Ascending aorta (tissue), 2 donors: ENCODE measurements at regions not wholly inside any gene's neighbourhood (a gene's known extent, or its start where the extent isn't known, plus 50 kb on each side); places are given as distances from the start of the nearest gene placed in this dataset.

Experiments used
- DNase-seq, 2 donors: peaks; one replicate each; pipeline ENCODE4 v3.0.0-alpha.2; 2019; ENCODE audit warnings: low spot score in 2 of 2
- H3K27ac ChIP-seq, 2 donors: fragments of 200-600 bp; sonication (generic); one replicate each; pipeline ENCODE4 v1.5.1; 2016 to 2017; ENCODE audit warnings: mild to moderate bottlenecking in 1 of 2
- H3K27me3 ChIP-seq: fragments of 200-600 bp; sonication (generic); one replicate; pipeline ENCODE4 v1.5.1; 2017
- H3K36me3 ChIP-seq, 2 donors: fragments of 200-600 bp; sonication (generic); one replicate each; pipeline ENCODE4 v1.5.1; 2016
- H3K4me1 ChIP-seq, 2 donors: fragments of 200-600 bp; sonication (generic); one replicate each; pipeline ENCODE4 v1.5.1; 2016 to 2017; ENCODE audit warnings: mild to moderate bottlenecking in 1 of 2
- H3K4me3 ChIP-seq, 2 donors: fragments of 200-600 bp; sonication (generic); one replicate each; pipeline ENCODE4 v1.5.1; 2016 to 2017; ENCODE audit warnings: mild to moderate bottlenecking in 1 of 2
- H3K9me3 ChIP-seq, 2 donors: fragments of 200-600 bp; sonication (generic); one replicate each; pipeline ENCODE4 v1.5.1; 2016
- intact Hi-C: fragments of 100-400 bp; cut with DNase I; formaldehyde crosslinking; loops from one replicate; pipeline ENCODE4 v1.15.1; 2023
- TF ChIP-seq, protein P1 (sequence below), 3 experiments: fragments of 200-600 bp in 2 of 3; fragments of 450-650 bp in 1 of 3; sonication (generic) in 2 of 3; IDR thresholded peaks; one replicate each; pipeline ENCODE4 v1.5.1; 2016 to 2019; ENCODE audit warnings: antibody characterized with exemption in 3 of 3, mild to moderate bottlenecking in 1 of 3, moderate library complexity in 1 of 3

DNA sequence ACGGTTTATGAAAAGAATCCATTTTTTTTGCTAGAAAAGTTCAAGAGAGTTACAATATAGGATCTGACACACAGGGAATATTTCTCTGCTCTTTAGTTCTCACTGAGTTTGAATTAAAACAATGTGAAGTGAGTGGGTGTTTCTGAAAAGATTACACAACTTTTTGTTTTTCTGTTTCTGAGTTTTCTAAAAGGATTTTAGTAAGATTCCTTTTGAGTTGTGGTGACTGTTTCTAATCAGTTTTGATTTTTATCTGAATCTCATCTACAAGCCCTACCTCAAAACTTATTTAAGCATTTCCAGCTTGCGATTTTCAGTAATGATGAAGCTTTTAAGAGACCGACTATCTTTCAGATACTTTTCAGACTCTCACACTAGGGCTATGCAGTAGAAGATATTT lies 141.7 kb downstream of the GPAT3 start:
- Histone ChIP-seq H3K36me3 (no peaks in the 10 kb centered on the region), H3K27me3 (no peaks in the 10 kb centered on the region), H3K27ac (no peak overlapping the region), H3K4me3 (no peak overlapping the region), H3K9me3 (no peaks in the 10 kb centered on the region), H3K4me1 (no peaks in the 10 kb centered on the region)
- TF ChIP-seq, protein P1, sequence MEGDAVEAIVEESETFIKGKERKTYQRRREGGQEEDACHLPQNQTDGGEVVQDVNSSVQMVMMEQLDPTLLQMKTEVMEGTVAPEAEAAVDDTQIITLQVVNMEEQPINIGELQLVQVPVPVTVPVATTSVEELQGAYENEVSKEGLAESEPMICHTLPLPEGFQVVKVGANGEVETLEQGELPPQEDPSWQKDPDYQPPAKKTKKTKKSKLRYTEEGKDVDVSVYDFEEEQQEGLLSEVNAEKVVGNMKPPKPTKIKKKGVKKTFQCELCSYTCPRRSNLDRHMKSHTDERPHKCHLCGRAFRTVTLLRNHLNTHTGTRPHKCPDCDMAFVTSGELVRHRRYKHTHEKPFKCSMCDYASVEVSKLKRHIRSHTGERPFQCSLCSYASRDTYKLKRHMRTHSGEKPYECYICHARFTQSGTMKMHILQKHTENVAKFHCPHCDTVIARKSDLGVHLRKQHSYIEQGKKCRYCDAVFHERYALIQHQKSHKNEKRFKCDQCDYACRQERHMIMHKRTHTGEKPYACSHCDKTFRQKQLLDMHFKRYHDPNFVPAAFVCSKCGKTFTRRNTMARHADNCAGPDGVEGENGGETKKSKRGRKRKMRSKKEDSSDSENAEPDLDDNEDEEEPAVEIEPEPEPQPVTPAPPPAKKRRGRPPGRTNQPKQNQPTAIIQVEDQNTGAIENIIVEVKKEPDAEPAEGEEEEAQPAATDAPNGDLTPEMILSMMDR (IDR thresholded peaks at IDR 0.05) = no peak
- DNase-seq = no peak
- intact Hi-C loops = no loop called here

DNA sequence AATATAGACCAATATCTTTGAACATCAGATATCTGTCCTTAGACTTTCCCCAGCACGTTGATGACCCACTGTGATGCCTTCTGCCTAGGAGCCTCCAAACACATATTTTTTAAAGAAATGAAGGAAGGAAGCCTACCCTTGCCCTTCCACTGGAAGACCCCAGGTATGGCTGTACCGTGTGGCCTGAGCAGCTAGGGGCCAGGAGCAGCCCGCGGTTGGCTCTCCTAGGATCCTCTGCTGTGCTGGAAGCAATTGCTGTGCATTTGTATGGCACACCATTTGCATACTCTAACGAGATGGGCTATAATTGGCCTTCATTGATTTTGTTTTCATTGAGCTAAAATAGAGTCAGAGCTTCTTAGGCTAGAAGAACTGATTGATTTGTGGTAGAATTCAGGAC lies 128.8 kb downstream of the GPAT3 start:
- Histone ChIP-seq H3K36me3 (no peaks in the 10 kb centered on the region), H3K4me1 (no peaks in the 10 kb centered on the region), H3K9me3 (no peaks in the 10 kb centered on the region), H3K27ac (no peak overlapping the region), H3K27me3 (no peaks in the 10 kb centered on the region), H3K4me3 (no peak overlapping the region)
- TF ChIP-seq, protein P1 (IDR thresholded peaks at IDR 0.05) = no peak
- no peak for DNase-seq
- intact Hi-C loops = no loop called here

DNA sequence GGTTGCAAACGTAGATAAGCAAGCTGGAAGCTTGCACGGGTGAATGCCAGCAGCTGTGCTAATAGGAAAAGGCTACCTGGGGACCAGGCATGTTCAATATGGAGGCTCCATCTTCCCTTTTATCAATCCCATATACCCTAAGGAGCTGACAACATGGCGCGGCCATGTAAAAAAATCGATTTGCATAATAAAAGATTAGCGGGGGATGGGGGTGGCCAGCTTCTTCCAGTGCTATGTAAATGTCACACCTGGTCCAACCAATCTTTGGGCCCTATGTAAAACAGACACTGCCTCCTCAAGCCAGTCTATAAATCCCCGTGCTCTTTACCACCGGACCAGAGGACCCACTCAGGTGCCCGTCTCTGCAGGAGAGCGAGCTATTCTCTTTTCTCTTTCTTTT lies 128.2 kb downstream of the GPAT3 start:
- intact Hi-C loops = no loop called here
- TF ChIP-seq, protein P1 (IDR thresholded peaks at IDR 0.05) = no peak
- H3K27ac ChIP-seq = no peak overlapping the region
- no peak overlapping the region for H3K4me3 ChIP-seq
- DNase-seq = no peak
- no peaks in the 10 kb centered on the region for H3K36me3 ChIP-seq
- no peaks in the 10 kb centered on the region for H3K4me1 ChIP-seq
- H3K9me3 ChIP-seq = no peaks in the 10 kb centered on the region
- no peaks in the 10 kb centered on the region for H3K27me3 ChIP-seq

DNA sequence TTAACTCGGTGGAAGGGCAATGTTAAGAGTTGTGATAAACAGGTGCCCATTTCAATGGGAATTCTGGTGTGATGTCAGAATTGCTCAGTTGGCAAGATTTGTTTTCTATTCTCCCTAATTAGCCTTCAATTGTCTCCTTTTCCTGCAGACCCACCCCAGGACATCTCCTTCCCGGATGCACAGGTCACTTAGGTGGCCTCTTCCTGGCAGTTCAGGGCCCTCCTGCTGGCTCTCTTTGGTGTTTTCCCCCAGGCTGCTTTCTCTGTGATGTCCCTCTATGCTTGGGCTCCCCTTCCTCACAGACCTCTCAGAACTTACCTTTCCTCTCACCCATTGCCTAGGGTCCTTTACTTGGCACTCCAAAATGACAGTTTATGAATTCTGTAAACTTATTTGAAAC lies 126.3 kb downstream of the GPAT3 start:
- intact Hi-C loops = no loop called here

DNA sequence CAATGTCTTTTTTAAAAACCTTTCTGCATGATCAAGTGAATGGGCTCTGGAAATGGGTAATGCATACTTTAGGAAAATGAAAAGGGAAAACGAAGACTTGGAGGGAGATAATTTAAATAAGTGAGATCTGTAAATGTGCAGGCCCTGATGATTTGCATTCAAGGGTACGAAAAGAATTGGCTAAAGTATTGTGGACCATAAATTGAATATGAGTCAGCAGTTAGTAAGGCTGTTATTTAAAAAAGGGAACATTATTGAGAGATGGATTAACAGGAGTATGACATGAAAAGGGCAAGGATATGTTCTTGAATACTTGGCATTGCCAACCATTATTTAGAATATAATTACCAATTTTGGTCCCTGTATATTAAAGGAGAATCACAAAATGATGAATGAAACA lies 125.5 kb downstream of the GPAT3 start:
- Histone ChIP-seq H3K4me3 (no peak overlapping the region), H3K27ac (no peak overlapping the region), H3K27me3 (no peaks in the 10 kb centered on the region), H3K9me3 (no peaks in the 10 kb centered on the region), H3K36me3 (no peaks in the 10 kb centered on the region), H3K4me1 (no peaks in the 10 kb centered on the region)
- intact Hi-C loops = no loop called here
- TF ChIP-seq, protein P1 (IDR thresholded peaks at IDR 0.05) = no peak
- no peak for DNase-seq

More for the DNA sequence above, 126.3 kb downstream of the GPAT3 start:
- H3K27me3 ChIP-seq = no peaks in the 10 kb centered on the region
- no peaks in the 10 kb centered on the region for H3K9me3 ChIP-seq
- no peak overlapping the region for H3K4me3 ChIP-seq
- no peak for DNase-seq
- H3K4me1 ChIP-seq = no peaks in the 10 kb centered on the region
- H3K36me3 ChIP-seq = no peaks in the 10 kb centered on the region
- TF ChIP-seq, protein P1 (IDR thresholded peaks at IDR 0.05) = no peak
- no peak overlapping the region for H3K27ac ChIP-seq

DNA sequence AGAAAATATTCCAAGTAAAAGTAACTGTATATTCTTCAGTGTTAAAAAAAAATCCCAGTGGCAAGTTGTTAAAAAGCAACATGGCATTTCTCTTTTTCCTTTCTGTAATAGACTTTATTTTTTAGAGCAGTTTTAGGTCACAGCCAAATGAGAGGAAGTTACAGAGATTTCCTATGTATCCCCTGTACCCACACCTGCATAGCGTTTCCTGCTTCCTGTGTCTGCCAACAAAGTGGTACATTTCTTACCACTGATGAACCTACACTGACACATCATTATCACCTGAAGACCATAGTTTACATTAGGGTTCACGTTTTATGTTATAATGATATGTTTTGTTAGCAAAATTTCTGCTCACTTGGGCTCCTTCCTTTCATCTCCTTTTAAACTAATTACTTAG lies 124.7 kb downstream of the GPAT3 start:
- H3K27me3 ChIP-seq = no peaks in the 10 kb centered on the region
- no peaks in the 10 kb centered on the region for H3K36me3 ChIP-seq
- TF ChIP-seq, protein P1 (IDR thresholded peaks at IDR 0.05) = no peak
- H3K4me3 ChIP-seq = no peak overlapping the region
- intact Hi-C loops = no loop called here
- DNase-seq = no peak
- H3K27ac ChIP-seq = no peak overlapping the region
- H3K4me1 ChIP-seq = no peaks in the 10 kb centered on the region
- H3K9me3 ChIP-seq = no peaks in the 10 kb centered on the region
